CD4-positive, alpha-beta T cell treated with Interleukin-1 beta for 1 hour (primary cell): ENCODE measurements at regions not wholly inside any gene's neighbourhood (a gene's known extent, or its start where the extent isn't known, plus 50 kb on each side); places are given as distances from the start of the nearest gene placed in this dataset.
"Not testable (repeated sequence)": the region's sequence is repeated elsewhere in the genome, so short reads cannot be mapped to it uniquely, and the experiment has no call there.

Experiments used
- DNase-seq, 2 donors: peaks; one replicate each; pipeline ENCODE4 v3.0.0-alpha.2; 2020 to 2022

DNA sequence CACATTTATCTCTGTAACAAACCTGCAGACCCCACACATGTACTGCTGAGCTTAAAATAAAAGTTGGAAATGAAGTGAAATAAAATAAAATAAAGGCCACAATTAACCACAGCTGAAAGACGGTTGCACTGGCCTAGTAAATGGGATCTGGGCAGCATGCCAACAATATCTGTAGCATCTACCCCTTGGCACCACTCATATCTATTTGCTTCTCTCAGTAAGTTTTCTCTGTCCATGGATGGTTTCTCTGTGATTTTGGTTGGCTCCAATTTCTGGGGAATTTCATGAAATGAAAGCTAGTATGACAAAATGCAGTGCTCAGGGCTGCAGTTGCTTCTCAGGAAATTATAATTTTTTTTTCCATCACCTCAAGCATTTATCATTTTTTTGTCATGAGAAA, 172.0 kb upstream of the IL15 start:
- DNase-seq, result no peak

DNA sequence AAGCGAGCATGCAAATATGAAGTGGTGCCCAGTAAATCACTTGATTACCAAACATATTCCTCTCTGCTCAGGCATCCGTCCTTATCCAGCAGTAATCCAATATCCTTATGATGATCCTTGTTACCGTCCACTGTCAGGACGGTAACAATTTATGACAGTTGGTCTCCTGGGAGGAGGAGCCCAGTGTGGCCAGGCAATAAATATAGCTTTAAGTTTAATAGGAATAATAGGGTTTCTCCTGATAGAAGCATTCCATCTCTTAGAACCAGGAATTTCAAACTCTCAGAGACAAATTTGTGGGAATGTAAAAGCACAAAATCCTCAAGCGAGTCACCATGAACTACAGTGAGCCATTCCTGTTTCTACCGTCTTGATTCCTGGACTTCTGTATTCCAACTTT, 171.2 kb upstream of the IL15 start:
- no peak for DNase-seq

DNA sequence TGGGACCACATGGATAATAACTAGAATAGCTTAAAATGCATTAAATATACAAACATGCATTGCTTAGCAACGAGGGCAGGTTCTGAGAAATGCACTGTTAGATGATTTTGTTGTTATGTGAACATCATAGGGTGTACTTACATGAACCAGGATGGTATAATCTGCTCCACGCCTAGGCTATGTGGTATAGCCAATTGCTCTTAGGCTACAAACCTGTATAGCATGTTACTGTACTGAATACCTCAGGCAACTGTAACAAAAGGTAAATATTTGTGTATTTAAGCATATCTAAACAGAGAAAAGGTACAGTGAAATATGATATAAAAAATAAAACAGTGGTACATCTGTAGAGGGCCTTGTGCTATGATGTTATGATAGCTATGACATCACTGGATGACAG, 169.2 kb upstream of the IL15 start:
- no peak for DNase-seq

DNA sequence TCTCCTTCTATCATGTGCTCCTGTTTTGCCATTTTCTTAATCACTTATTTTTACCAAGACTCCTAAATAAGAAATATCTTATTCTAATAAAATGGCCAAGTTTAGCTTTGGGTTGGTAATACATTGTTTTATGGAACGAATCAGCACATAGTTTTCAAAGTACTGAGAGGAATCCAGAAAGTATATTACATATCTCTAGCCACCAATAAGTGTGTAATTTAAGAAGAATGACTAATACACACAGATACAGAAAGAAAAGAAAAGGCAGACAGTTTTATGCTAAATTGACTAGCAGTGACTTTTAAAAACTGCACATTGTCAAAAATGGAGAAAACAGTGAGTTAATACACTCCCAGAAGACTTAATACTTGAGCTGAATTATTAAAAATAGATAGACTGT, 167.0 kb upstream of the IL15 start:
- DNase-seq, result no peak

DNA sequence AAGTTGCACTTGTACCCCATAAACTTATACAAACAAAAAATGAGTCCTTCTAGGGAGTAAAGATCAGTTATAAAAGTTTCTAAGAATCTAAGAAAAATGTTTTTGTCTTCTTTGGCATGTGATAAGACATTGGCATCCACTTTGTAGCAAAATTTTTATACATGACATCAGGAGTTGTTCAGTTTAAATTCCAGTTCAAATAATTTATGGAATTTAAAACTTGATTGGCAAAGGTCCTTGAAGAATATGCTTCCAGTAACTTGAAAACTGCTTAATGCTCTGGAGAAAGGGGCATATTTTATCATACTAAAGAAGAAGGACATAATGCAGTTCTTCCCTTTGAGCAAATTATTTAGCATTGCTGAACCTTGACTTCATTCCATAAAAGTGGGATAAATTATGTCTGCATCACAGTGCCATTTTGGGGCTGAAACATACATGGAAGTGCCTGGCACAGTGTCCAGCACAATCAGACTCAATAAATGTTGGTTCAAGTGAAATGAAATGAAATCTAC, 163.3 kb upstream of the IL15 start:
- no peak for DNase-seq

DNA sequence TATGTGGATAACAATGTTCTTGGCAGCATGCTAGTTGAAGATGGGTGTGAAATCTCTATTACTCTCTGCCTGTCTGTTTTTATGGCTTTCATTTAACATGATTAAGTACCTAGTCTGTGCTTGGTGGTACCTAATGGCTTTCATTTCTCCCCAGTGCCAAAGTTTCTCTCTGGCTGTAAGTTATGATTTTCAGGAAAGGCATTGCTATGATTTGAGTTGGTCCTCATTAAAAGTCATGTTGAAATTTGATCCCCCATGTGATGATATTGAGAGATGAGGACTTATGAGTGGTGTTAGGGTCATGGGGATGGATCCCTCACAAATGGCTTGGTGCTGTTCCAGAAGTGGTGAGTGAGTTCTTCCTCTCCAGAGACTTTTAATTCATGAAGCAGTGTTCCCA, 162.4 kb upstream of the IL15 start:
- DNase-seq, result no peak

DNA sequence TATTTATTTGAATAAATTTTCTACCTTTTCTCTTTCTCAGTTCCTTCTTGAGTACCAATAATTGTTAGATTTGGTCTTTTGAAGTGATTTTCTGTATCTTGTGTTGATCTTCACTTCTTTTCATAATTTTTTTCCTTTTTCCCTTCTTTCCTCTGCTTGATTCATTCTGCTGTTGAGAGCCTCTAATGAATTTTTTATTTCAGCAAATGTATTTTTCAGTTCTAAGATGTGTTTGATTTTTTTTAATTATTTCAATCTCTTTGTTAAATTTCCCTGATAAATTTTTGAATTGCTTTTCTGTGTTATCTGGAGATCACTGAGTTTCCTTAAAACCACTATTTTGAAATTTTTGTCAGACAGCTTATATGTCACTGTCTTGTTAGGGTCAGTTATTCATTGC, 155.4 kb upstream of the IL15 start:
- DNase-seq, result no peak

DNA sequence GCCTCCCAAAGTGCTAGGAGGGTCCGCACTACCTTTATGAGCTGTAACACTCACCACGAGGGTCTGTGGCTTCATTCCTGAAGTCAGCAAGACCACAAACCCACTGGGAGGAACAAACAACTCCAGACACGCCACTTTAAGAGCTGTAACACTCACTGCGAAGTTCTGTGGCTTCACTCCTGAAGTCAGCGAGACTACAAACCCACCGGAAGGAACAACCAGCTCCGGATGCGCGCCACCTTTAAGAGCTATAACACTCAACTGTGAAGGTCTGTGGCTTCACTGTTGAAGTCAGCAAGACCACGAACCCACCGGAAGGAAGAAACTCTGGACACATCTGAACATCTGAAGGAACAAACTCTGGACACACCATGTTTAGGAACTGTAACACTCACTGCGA, 152.1 kb upstream of the IL15 start:
- DNase-seq, result not testable (repeated sequence)

DNA sequence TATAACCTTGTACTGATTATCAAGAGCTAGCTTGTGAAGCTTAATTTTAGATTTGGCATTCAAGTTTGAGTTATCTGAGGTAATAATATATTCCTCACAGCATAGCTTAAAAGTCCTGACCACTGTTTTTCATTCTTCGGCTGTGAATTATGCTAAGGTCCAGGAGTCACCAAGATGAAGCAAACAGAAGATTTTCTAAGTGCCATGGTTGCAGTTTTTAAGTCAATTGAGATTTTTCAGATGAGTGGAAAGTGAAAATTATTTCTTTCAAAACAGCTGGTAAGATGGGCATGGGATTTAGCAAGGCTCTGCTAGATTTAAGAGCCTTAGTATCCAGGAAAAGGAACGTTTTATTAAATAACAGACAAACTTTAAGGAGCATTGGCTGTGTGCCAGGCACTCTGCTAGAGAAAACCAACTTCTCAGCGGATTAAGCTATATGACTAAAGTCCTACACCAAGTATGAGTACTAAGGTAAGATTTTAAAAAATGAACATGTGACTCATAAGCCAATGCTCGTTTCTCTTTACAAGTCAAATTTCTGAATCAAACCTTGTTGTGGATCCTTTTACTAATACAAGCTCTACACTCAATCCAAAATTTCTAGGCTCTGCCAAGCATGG, 149.9 kb upstream of the IL15 start:
- no peak for DNase-seq

DNA sequence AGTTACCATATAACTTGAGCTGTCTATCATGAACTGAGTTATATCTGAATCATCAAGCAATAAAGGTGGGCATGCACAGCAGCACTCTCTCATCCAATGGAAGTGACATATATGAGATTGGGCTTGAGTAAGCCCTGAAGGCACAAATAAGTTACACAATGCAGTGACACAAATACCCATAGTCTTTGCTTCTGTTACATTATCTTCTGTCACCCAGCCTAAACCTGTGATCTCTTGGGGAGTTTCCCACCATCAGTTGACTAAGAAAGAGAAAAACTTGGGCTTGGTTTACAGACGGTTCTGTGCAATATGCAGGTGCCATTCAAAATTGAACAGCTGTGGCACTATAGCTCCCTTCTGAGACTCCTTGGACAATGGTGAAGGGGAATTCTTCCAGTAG, 138.8 kb upstream of the IL15 start:
- DNase-seq, result no peak

DNA sequence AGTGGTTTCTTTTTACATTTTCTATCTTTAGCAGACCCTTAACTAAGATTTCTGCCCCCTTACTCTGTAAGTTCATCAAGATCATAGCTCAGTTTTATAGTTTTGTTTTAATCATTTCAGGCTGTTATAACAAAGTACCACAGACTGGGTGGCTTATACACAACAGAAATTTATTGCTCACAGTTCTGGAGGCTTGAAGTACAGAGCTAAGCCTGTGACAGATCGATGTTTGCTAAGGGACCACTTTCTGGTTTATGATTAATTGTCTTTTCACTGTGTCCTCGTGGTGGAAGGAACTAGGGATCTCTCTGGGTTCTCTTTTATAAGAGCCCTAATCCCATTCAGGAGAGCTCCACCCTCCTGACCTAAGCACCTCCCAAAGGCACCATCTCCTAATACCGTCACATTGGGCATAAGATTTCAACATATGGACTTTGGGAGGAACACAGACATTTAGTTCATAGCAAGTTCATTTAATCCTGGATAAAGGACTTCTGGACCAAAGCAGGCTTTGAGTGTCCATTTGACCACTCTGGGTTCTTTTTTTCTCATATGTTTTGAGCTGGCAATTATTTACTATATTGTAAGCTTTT, 137.0 kb upstream of the IL15 start:
- DNase-seq, result no peak

DNA sequence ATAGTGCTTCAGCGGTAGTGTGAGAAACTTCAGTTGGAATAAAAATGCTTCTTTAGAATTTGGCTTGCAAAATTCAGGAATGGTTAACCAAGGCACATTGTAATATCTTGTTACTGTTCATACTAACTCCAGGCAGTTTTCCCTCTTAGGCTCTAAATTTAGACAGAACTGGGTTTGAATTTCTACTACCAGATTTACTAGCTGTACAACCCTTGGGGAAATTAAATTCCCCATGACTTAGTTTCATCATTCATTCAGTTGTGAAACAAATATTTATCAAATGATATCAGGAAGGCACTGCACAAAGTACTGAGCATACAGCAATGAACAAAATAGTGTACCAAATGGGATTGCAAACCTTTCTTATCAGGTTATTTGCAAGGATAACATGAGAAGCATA, 135.0 kb upstream of the IL15 start:
- DNase-seq, result no peak

DNA sequence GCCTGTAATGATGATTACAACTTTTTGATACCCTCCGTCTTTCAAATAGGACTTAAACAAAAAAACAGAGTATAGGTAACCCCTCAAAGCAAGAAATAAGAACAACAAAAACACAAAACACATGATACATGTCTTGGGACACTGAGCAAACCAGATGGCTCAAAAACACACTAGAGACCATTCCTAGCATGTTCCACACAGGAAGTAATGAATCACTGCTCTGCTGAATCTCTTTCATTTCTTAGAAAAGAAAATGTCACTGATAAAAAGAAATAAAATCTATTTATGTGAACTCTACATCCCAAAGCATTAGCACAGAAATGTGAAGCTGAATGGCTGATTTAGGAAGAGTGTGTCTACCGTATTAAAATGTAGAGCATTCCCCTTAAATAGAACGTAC, 134.5 kb upstream of the IL15 start:
- no peak for DNase-seq

DNA sequence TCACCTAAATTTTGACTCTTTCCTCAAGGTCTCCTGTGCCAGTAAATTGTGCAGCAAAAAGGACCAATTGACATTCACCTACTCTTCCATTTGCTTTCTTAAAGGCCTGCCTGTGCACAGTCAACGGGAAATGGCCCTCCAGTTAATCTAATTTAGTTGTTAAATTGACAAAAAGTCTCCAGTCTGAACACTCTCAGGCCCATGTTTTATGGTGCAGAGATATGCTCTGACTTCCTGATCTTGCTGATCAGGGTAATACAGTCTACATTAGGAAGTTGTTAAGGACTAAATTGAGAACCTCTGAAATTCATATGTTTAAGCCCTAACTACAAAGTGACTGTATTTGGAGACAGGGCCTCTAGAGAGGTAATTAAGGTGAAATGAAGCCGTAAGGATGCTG, 133.6 kb upstream of the IL15 start:
- DNase-seq, result no peak

DNA sequence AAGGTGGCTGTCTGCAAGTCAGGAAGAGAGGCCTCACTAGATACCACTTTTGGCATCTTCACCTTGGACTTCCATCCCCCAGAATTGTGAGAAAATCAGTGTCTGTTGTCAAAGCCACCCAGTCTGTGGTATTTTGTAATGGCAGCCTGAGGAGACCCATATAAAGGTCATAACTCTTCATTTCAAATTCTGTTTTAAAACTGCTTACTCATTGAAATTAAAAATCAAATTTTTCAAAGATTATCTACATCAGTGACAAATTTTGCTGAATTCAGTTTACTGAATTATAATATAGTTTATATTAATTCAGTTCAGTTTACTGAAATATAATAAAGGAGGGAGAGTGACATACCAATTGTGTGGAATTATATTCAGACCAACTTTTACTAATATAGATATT, 133.1 kb upstream of the IL15 start:
- no peak for DNase-seq

DNA sequence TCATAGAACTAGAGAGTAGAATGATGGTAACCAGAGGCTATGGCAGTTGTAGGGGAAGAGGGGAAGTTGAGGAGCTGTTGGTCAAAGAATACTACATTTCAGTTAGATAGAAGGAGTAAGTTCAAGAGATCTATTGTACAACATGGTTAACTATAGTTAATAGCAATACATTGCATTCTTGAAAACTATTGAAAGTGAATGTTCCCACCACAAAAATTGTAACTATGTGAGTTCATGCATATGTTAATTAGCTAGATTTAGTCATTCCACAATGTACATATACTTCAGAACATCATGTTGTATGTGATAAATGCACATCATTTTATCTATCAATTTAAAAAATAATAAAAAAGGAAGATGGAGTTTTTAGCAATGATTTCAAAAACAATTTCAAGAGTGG, 125.3 kb upstream of the IL15 start:
- no peak for DNase-seq

DNA sequence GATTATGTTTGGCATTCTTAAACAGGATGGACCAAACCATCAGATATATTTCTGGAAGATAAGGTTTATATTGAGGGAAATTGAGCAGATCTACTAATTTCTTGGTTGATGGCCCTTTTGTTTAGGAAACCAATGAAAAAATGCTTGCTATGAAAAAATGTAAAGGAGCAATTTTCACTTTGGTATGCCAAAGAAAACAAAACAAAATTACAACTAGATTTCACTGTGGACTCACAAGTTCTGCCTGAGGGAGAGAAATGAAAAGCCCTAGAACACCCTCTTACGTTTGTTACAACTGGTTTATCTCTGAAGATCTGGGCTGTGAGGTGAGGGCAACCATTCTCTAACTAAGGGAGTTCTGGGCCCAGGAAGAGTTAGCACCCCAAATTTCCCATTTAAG, 122.5 kb upstream of the IL15 start:
- DNase-seq, result no peak

DNA sequence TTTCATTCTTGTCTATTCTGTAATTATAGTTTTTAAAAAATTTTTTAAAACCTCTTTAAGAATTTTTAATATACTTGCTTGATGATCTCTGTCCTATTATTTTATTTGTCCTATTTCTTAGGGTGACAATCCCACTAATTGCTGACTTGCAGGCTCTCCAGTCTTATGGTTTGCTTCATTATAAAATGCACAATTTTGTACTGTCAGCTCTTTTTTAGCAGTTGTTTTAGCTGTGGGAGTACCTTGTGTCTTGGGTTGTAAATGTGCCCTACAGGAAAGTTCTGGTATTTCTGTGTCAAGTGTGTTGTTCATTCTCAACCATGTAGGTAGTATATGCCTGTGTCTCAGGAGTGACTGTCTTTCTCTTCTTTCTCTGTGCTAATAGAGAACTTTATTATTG, 118.2 kb upstream of the IL15 start:
- DNase-seq, result no peak

DNA sequence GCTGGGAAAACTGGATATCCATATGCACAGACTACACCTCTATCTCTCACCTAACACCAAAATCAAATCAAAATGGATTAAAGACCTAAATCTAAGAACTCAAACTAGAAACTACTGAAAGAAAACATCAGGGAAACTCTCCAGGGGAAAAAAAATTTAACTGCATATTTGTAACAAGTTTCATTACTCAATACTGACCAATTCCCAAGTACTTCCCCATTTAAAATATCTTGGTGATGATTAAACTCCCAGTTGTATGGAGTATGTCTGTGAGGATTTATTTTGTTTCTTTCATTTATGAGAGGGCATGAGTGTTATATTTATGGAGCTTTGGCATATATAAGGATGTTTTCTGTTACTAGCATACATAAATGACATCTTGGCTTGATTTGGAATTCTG, 112.3 kb upstream of the IL15 start:
- no peak for DNase-seq

DNA sequence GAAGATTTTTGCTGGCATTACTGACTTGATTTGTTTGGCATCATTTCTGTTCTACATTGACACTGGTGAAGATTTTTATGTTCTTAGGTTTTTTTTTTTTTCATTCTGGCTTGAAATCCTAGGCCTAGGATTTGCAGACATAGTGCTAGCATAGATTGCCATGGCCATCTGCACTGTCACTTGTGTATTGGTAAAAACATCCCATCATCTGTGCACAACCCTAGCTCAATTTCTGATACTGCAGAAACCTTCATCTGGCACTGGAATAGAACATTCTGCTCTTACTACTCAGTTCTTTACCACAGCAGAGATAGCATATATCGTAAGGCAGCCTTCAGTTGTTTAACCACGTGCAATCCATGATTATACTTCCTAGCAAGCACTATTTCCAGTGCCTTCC, 111.5 kb upstream of the IL15 start:
- DNase-seq, result no peak

DNA sequence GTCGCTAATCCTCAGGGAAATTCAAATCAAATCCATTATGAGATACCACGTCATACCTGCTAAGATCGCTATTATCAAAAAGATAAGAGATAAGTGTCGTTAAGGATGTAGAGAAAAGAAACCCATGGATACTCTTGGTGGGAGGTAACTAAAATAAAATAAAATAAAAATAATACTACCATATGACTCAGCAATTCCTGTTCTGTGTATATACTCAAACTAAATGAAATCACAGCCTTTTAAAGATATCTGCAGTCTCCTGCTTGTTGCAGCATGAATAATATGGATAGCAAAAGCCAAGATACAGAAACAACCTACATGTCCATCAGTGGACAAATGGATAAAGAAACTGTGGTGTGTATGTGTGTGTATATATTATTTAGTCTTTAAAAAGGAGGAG, 105.8 kb upstream of the IL15 start:
- no peak for DNase-seq

DNA sequence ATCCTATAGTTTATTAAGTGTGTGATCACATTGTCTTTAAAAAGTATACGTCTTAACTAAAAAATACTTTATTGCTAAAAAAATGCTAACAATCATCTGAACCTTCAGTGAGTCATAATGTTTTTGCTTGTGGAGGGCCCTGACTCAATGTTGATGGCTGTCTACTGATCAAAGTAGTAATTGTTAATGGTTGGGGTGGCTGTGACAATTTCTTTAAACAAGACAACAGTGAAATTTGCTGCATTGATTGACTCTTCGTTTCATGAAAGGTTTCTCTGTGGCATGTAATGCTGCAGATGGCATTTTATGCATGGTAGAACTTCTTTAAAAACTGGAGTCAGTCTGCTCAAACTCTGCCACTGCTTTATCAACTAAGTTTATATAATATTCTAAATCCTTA, 101.4 kb upstream of the IL15 start:
- no peak for DNase-seq

DNA sequence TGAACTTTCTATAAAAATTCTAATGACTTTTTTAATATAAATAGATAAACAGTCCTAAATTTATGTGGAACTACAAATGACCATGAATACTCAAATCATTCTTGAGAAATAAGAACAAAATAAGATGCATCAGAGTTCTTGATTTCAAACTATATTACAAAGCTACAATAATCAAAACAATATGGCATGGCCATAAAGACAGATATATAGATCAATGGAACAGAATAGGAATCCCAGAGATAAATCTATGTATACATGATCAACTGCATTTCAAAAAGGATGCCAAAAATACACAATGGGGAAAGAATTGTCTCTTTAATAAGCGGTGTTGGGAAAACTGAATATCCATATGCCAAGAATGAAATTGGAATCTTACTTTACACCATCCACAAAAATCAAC, 98.4 kb upstream of the IL15 start:
- no peak for DNase-seq

DNA sequence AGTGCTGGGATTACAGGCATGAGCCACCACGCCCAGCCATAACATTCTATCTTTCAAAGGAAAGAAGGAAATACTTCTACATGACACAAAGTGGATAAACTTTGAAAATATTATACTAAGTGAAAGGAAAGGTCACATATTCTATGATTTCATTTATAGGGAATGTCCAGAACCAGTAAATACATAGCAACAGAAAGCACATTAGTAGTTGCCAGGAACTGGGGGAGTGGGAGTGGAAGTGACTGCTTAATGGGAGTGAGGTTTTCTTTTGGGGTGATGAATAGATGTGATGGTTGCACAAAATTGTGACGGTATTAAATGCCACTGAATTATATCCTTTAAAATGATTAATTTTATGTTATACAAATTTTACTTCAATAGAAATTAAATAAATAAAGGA, 95.7 kb upstream of the IL15 start:
- no peak for DNase-seq

DNA sequence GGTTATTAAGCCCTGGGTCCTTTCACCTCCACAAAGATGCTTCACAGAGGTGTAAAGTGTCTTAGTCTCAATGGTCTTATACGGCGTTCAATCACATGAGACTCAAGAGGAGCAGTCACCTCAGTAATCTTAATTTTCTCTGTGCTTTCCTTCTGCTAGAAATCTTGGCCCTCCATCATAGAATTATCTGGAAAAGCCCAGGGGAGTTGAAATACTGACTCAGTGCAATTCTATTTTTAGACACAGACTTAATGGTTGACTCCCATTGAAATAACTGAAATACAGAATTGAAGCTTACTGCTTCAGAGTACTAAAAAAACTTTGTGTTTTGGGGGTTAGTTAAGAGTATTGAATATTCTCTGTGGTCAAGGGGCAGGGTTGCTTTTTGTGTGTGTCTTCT, 94.5 kb upstream of the IL15 start:
- no peak for DNase-seq
